ENCODE measurements at regions not wholly inside any gene's neighbourhood (a gene's known extent, or its start where the extent isn't known, plus 50 kb on each side); places are given as distances from the start of the nearest gene placed in this dataset.

- no peak for TF ChIP-seq CTCF (IDR thresholded peaks at IDR 0.05)
- Histone ChIP-seq H3K36me3 (replicated peaks in 1 of 2; ENCODE audit: control insufficient read depth in 1 of 2, insufficient read depth in 2 of 2, low read length in 2 of 2) (no peaks in the 10 kb centered on the region), H3K27ac (ENCODE audit: low read depth in 1 of 2, low read length in 2 of 2) (no peak overlapping the region), H4K20me1 (ENCODE audit: insufficient read depth, low read length) (no peaks in the 10 kb centered on the region), H3K4me3 (replicated peaks in 1 of 3; ENCODE audit: low read depth in 2 of 3, low read length in 3 of 3) (no peak overlapping the region), H3K4me1 (ENCODE audit: control insufficient read depth in 1 of 2, insufficient read depth in 2 of 2, low read length in 2 of 2) (no peaks in the 10 kb centered on the region), H3K79me2 (ENCODE audit: insufficient read depth, low read length) (no peaks in the 10 kb centered on the region), H3K9me3 (replicated peaks in 1 of 2; ENCODE audit: control insufficient read depth in 1 of 2, insufficient read depth in 1 of 2, low read length in 2 of 2) (peaks cover 0 to 5% of the 10 kb centered on the region in 2 donors), H3K27me3 (ENCODE audit: control insufficient read depth in 2 of 2, insufficient read depth in 2 of 2, low read length in 2 of 2) (no peaks in the 10 kb centered on the region), H3K9ac (ENCODE audit: insufficient read depth, low read length, poor library complexity, severe bottlenecking) (no peak overlapping the region), H3K4me2 (replicated peaks; ENCODE audit: extremely low read depth, low read length, poor library complexity, severe bottlenecking) (no peak overlapping the region), H2AFZ (ENCODE audit: insufficient read depth, low read depth, low read length, poor library complexity, severe bottlenecking) (no peak overlapping the region)
- Mint-ChIP-seq H3K27me3 (ENCODE audit: low read depth in 3 of 3) (no peaks in the 10 kb centered on the region), H3K9me3 (peaks cover 0 to 12% (median 3%) of the 10 kb centered on the region in 7 donors), H3K4me3 (no peak overlapping the region), H3K36me3 (no peaks in the 10 kb centered on the region), H3K4me1 (no peaks in the 10 kb centered on the region), H3K27ac (no peak overlapping the region)
- intact Hi-C loops (cut with micrococcal nuclease): no loop called here
- WGBS (ENCODE audit: insufficient coverage): no CpG with 5 or more reads among the region's 2 CpGs
- DNase-seq: no peak
These were observed 332.4 kb upstream of the PPP2R3A start for GRCh38 chr3:135633078-135633477.

- TF ChIP-seq CTCF (IDR thresholded peaks at IDR 0.05): no peak
- no CpG with 5 or more reads among the region's 1 CpG for WGBS (ENCODE audit: insufficient coverage)
- Mint-ChIP-seq H3K27ac (no peak overlapping the region), H3K4me3 (no peak overlapping the region), H3K4me1 (no peaks in the 10 kb centered on the region), H3K27me3 (ENCODE audit: low read depth in 3 of 3) (peaks cover 0 to under 1% (median 0%) of the 10 kb centered on the region in 3 donors), H3K9me3 (peaks cover 0 to 13% (median 8%) of the 10 kb centered on the region in 7 donors), H3K36me3 (no peaks in the 10 kb centered on the region)
- Histone ChIP-seq H4K20me1 (ENCODE audit: insufficient read depth, low read length) (no peaks in the 10 kb centered on the region), H3K9ac (ENCODE audit: insufficient read depth, low read length, poor library complexity, severe bottlenecking) (no peak overlapping the region), H3K9me3 (replicated peaks in 1 of 2; ENCODE audit: control insufficient read depth in 1 of 2, insufficient read depth in 1 of 2, low read length in 2 of 2) (peaks cover 4 to 5% of the 10 kb centered on the region in 2 donors), H3K27ac (ENCODE audit: low read depth in 1 of 2, low read length in 2 of 2) (no peak overlapping the region), H3K27me3 (ENCODE audit: control insufficient read depth in 2 of 2, insufficient read depth in 2 of 2, low read length in 2 of 2) (no peaks in the 10 kb centered on the region), H3K36me3 (replicated peaks in 1 of 2; ENCODE audit: control insufficient read depth in 1 of 2, insufficient read depth in 2 of 2, low read length in 2 of 2) (no peaks in the 10 kb centered on the region), H2AFZ (ENCODE audit: insufficient read depth, low read depth, low read length, poor library complexity, severe bottlenecking) (no peak overlapping the region), H3K4me3 (replicated peaks in 1 of 3; ENCODE audit: low read depth in 2 of 3, low read length in 3 of 3) (no peak overlapping the region), H3K4me1 (ENCODE audit: control insufficient read depth in 1 of 2, insufficient read depth in 2 of 2, low read length in 2 of 2) (no peaks in the 10 kb centered on the region), H3K4me2 (replicated peaks; ENCODE audit: extremely low read depth, low read length, poor library complexity, severe bottlenecking) (no peak overlapping the region), H3K79me2 (ENCODE audit: insufficient read depth, low read length) (no peaks in the 10 kb centered on the region)
- DNase-seq: no peak
- intact Hi-C loops (cut with micrococcal nuclease): no loop called here
These were observed 328.9 kb upstream of the PPP2R3A start for GRCh38 chr3:135636596-135636995.
